RKO (cell line): ENCODE measurements at regions not wholly inside any gene's neighbourhood (a gene's known extent, or its start where the extent isn't known, plus 50 kb on each side); places are given as distances from the start of the nearest gene placed in this dataset.

Experiments
- DNase-seq: peaks from one replicate; pipeline ENCODE4 v3.0.0-alpha.2; 2016; ENCODE audit warnings: low spot score

GRCh38 chr3:168155303-168155702 lies 59.6 kb upstream of the GOLIM4 start:
- no peak for DNase-seq

GRCh38 chr3:168154089-168154488 lies 58.4 kb upstream of the GOLIM4 start:
- DNase-seq = no peak

GRCh38 chr3:168152149-168152548 lies 56.4 kb upstream of the GOLIM4 start:
- DNase-seq = no peak
